ENCODE measurements at regions not wholly inside any gene's neighbourhood (a gene's known extent, or its start where the extent isn't known, plus 50 kb on each side); places are given as distances from the start of the nearest gene placed in this dataset.

DNA sequence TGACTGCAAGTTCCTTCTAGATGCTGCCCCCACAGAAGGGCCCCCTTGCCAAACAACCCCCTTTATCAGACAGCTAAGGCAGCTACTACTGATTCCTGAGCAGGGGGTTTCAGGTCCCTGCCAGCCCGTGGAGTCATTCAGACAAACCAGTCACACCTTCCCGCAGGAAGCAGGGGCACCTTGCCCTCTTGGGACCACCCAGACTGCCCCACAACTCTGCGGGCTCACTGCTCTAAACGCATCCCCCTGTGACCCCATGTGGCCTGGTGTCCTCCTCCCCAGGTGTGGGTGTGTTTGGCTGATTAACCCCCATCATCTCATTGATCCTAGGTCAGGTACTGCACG, 298.9 kb downstream of the TCERG1L start:
- no peak for TF ChIP-seq CTCF (IDR thresholded peaks at IDR 0.05; ENCODE audit: insufficient read depth, low read length, missing control alignments)
- POLR2A ChIA-PET, result no interaction called here
- CTCF ChIA-PET, result no interaction called here
- no peak for DNase-seq (ENCODE audit: low read depth, low spot score)
- no peak overlapping the region for H3K4me3 ChIP-seq (ENCODE audit: low read depth, low read length)

GRCh38 chr10:131013281-131013912, 298.1 kb downstream of the TCERG1L start:
- no peak for TF ChIP-seq CTCF (IDR thresholded peaks at IDR 0.05; ENCODE audit: insufficient read depth, low read length, missing control alignments)
- CTCF ChIA-PET, result no interaction called here
- H3K4me3 ChIP-seq (ENCODE audit: low read depth, low read length), result no peak overlapping the region
- DNase-seq (ENCODE audit: low read depth, low spot score), result no peak
- POLR2A ChIA-PET, result no interaction called here

- POLR2A ChIA-PET, result no interaction called here
Measured at GRCh38 chr10:131014271-131014670, 297.2 kb downstream of the TCERG1L start.

GRCh38 chr10:131015271-131015670, 296.2 kb downstream of the TCERG1L start:
- ChIA-PET CTCF (no interaction called here), POLR2A (no interaction called here)
- no peak overlapping the region for H3K4me3 ChIP-seq (ENCODE audit: low read depth, low read length)
- TF ChIP-seq CTCF (IDR thresholded peaks at IDR 0.05; ENCODE audit: insufficient read depth, low read length, missing control alignments), result no peak
- DNase-seq (ENCODE audit: low read depth, low spot score), result no peak

More at GRCh38 chr10:131014271-131014670, 297.2 kb downstream of the TCERG1L start:
- no peak overlapping the region for H3K4me3 ChIP-seq (ENCODE audit: low read depth, low read length)
- no peak for TF ChIP-seq CTCF (IDR thresholded peaks at IDR 0.05; ENCODE audit: insufficient read depth, low read length, missing control alignments)
- CTCF ChIA-PET, result no interaction called here
- no peak for DNase-seq (ENCODE audit: low read depth, low spot score)

DNA sequence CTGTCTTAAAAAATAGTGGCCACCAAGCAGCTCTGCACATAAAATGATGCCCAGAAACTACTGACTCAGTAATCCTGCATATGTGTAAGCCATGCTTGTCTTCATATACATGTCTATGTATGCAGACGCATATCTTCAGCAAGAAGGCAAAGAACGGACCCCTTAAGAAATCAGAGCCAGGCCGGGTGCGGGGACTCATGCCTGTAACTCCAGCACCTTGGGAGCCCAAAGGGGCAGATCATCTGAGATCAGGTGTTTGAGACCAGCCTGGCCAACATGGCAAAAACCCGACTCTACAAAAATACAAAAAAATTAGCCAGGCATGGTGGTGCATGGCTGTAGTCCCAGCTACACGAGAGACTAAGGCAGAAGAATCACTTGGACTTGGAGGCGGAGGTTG, 295.0 kb downstream of the TCERG1L start:
- no peak overlapping the region for H3K4me3 ChIP-seq (ENCODE audit: low read depth, low read length)
- CTCF ChIA-PET, result no interaction called here
- no peak for TF ChIP-seq CTCF (IDR thresholded peaks at IDR 0.05; ENCODE audit: insufficient read depth, low read length, missing control alignments)
- POLR2A ChIA-PET, result no interaction called here
- DNase-seq (ENCODE audit: low read depth, low spot score), result no peak

DNA sequence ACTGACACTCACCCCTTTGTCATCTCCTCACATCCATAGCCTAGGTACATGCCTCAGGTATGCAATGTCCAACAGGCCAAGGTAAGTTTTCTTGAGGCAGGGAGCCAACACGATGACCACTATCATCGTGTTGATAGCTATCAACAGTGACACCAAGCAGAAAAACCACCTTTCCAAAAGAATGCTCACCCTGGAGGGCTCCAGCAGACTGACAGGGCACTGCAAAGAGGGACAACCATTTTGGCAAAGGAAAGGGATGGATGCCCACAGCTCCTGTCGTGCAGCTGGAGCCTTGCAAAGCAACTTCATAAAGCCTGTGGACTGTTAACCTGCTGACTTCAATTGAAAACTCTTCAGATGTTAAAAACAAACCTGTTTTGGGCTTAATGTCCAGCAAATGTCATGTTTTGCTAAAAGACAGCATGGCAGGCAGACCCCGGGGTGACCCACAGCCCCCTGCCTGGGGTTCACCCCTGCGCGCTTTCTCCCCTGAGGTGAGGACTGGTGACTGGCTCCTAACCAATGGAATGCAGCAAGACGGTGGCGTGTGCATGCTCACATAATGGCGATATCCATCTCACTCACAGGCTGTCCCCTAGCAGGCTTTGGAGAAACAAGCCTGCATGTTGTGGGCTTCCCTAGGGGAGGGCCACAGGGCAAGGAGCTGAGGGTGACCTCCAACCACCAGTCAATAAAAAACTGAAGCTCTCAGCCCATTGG, 293.8 kb downstream of the TCERG1L start:
- DNase-seq (ENCODE audit: low read depth, low spot score), result no peak
- no peak overlapping the region for H3K4me3 ChIP-seq (ENCODE audit: low read depth, low read length)
- ChIA-PET CTCF (no interaction called here), POLR2A (no interaction called here)
- no peak for TF ChIP-seq CTCF (IDR thresholded peaks at IDR 0.05; ENCODE audit: insufficient read depth, low read length, missing control alignments)
